Ascending aorta (tissue), 2 donors: ENCODE measurements at regions not wholly inside any gene's neighbourhood (a gene's known extent, or its start where the extent isn't known, plus 50 kb on each side); places are given as distances from the start of the nearest gene placed in this dataset.

ENCODE experiments used
- DNase-seq, 2 donors: peaks; one replicate each; pipeline ENCODE4 v3.0.0-alpha.2; 2019; ENCODE audit warnings: low spot score in 2 of 2
- H3K27ac ChIP-seq, 2 donors: fragments of 200-600 bp; sonication (generic); one replicate each; pipeline ENCODE4 v1.5.1; 2016 to 2017; ENCODE audit warnings: mild to moderate bottlenecking in 1 of 2
- H3K27me3 ChIP-seq: fragments of 200-600 bp; sonication (generic); one replicate; pipeline ENCODE4 v1.5.1; 2017
- H3K36me3 ChIP-seq, 2 donors: fragments of 200-600 bp; sonication (generic); one replicate each; pipeline ENCODE4 v1.5.1; 2016
- H3K4me1 ChIP-seq, 2 donors: fragments of 200-600 bp; sonication (generic); one replicate each; pipeline ENCODE4 v1.5.1; 2016 to 2017; ENCODE audit warnings: mild to moderate bottlenecking in 1 of 2
- H3K4me3 ChIP-seq, 2 donors: fragments of 200-600 bp; sonication (generic); one replicate each; pipeline ENCODE4 v1.5.1; 2016 to 2017; ENCODE audit warnings: mild to moderate bottlenecking in 1 of 2
- H3K9me3 ChIP-seq, 2 donors: fragments of 200-600 bp; sonication (generic); one replicate each; pipeline ENCODE4 v1.5.1; 2016
- CTCF ChIP-seq, 3 experiments: fragments of 200-600 bp in 2 of 3; fragments of 450-650 bp in 1 of 3; sonication (generic) in 2 of 3; IDR thresholded peaks; one replicate each; pipeline ENCODE4 v1.5.1; 2016 to 2019; ENCODE audit warnings: antibody characterized with exemption in 3 of 3, mild to moderate bottlenecking in 1 of 3, moderate library complexity in 1 of 3
- intact Hi-C: fragments of 100-400 bp; cut with DNase I; formaldehyde crosslinking; loops from one replicate; pipeline ENCODE4 v1.15.1; 2023

GRCh38 chr7:52146871-52147634 is 830.4 kb upstream of the COBL start:
- Histone ChIP-seq H3K27me3 (no peaks in the 10 kb centered on the region), H3K4me3 (no peak overlapping the region), H3K27ac (no peak overlapping the region), H3K4me1 (no peaks in the 10 kb centered on the region), H3K9me3 (no peaks in the 10 kb centered on the region), H3K36me3 (no peaks in the 10 kb centered on the region)
- intact Hi-C loops, result no loop called here
- no peak for TF ChIP-seq CTCF (IDR thresholded peaks at IDR 0.05)
- DNase-seq, result no peak

- Histone ChIP-seq H3K4me1 (no peaks in the 10 kb centered on the region), H3K27ac (no peak overlapping the region), H3K4me3 (no peak overlapping the region), H3K27me3 (no peaks in the 10 kb centered on the region), H3K9me3 (no peaks in the 10 kb centered on the region), H3K36me3 (no peaks in the 10 kb centered on the region)
- no peak for TF ChIP-seq CTCF (IDR thresholded peaks at IDR 0.05)
- intact Hi-C loops, result no loop called here
- no peak for DNase-seq
Observed at GRCh38 chr7:52143219-52143618, 826.6 kb upstream of the COBL start.

- Histone ChIP-seq H3K27ac (no peak overlapping the region), H3K27me3 (no peaks in the 10 kb centered on the region), H3K4me3 (no peak overlapping the region), H3K36me3 (no peaks in the 10 kb centered on the region), H3K9me3 (no peaks in the 10 kb centered on the region), H3K4me1 (no peaks in the 10 kb centered on the region)
- DNase-seq, result no peak
- no peak for TF ChIP-seq CTCF (IDR thresholded peaks at IDR 0.05)
- intact Hi-C loops, result no loop called here
Observed at GRCh38 chr7:52140851-52141250, 824.2 kb upstream of the COBL start.

- intact Hi-C loops, result no loop called here
- DNase-seq, result no peak
- no peaks in the 10 kb centered on the region for H3K4me1 ChIP-seq
- TF ChIP-seq CTCF (IDR thresholded peaks at IDR 0.05), result no peak
- no peaks in the 10 kb centered on the region for H3K36me3 ChIP-seq
- no peak overlapping the region for H3K4me3 ChIP-seq
- no peaks in the 10 kb centered on the region for H3K9me3 ChIP-seq
- no peak overlapping the region for H3K27ac ChIP-seq
- no peaks in the 10 kb centered on the region for H3K27me3 ChIP-seq
Observed at GRCh38 chr7:52135403-52135802, 818.8 kb upstream of the COBL start.

- intact Hi-C loops, result no loop called here
- TF ChIP-seq CTCF (IDR thresholded peaks at IDR 0.05), result no peak
- Histone ChIP-seq H3K27me3 (no peaks in the 10 kb centered on the region), H3K4me3 (no peak overlapping the region), H3K36me3 (no peaks in the 10 kb centered on the region), H3K27ac (no peak overlapping the region), H3K9me3 (no peaks in the 10 kb centered on the region), H3K4me1 (no peaks in the 10 kb centered on the region)
- DNase-seq, result no peak
Observed at GRCh38 chr7:52129278-52129677, 812.7 kb upstream of the COBL start.

- DNase-seq, result no peak
- intact Hi-C loops, result no loop called here
- no peak overlapping the region for H3K27ac ChIP-seq
- H3K4me1 ChIP-seq, result no peaks in the 10 kb centered on the region
- no peaks in the 10 kb centered on the region for H3K9me3 ChIP-seq
- no peaks in the 10 kb centered on the region for H3K36me3 ChIP-seq
- no peak overlapping the region for H3K4me3 ChIP-seq
- TF ChIP-seq CTCF (IDR thresholded peaks at IDR 0.05), result no peak
- no peaks in the 10 kb centered on the region for H3K27me3 ChIP-seq
Observed at GRCh38 chr7:52120912-52121311, 804.3 kb upstream of the COBL start.
